Mesenchymal stem cell (in vitro differentiated cells and primary cell): ENCODE measurements at regions not wholly inside any gene's neighbourhood (a gene's known extent, or its start where the extent isn't known, plus 50 kb on each side); places are given as distances from the start of the nearest gene placed in this dataset.

Experiments used
- DNase-seq: peaks from one replicate; pipeline ENCODE4 v3.0.0-alpha.2; 2013
- H2AFZ ChIP-seq: one replicate; pipeline ENCODE4 v1.6.1; 2013; ENCODE audit warnings: low read depth, mild to moderate bottlenecking, control low read depth, inconsistent platforms, low read length, moderate library complexity
- H2AK5ac ChIP-seq: 2 replicates; pipeline ENCODE4 v1.6.1; 2013; ENCODE audit warnings: low read length, moderate library complexity, mild to moderate bottlenecking, inconsistent platforms; ENCODE audit not compliant: severe bottlenecking
- H2BK120ac ChIP-seq: one replicate; pipeline ENCODE4 v1.6.1; 2013; ENCODE audit warnings: low read depth, mild to moderate bottlenecking, inconsistent platforms, low read length, moderate library complexity
- H2BK12ac ChIP-seq, 2 experiments: one replicate each; pipeline ENCODE4 v1.6.1; 2013; ENCODE audit warnings: inconsistent platforms in 2 of 2, low read length in 2 of 2, mild to moderate bottlenecking in 2 of 2, moderate library complexity in 2 of 2, control low read depth in 1 of 2
- H2BK15ac ChIP-seq: one replicate; pipeline ENCODE4 v1.6.1; 2013; ENCODE audit warnings: mild to moderate bottlenecking, low read depth, inconsistent platforms; ENCODE audit not compliant: poor library complexity, severe bottlenecking
- H2BK5ac ChIP-seq: 2 replicates; pipeline ENCODE4 v1.6.1; 2013; ENCODE audit warnings: low read depth, mild to moderate bottlenecking, low read length, control low read depth, inconsistent platforms; ENCODE audit not compliant: poor library complexity, severe bottlenecking
- H3K14ac ChIP-seq, 2 experiments: one replicate each; pipeline ENCODE4 v1.6.1; 2013; ENCODE audit warnings: inconsistent platforms in 2 of 2, low read length in 2 of 2, control low read depth in 1 of 2, mild to moderate bottlenecking in 1 of 2, moderate library complexity in 1 of 2
- H3K18ac ChIP-seq, 2 experiments: one replicate each; pipeline ENCODE4 v1.6.1; 2013; ENCODE audit warnings: inconsistent platforms in 2 of 2, low read length in 2 of 2, control low read depth in 1 of 2, low read depth in 1 of 2, mild to moderate bottlenecking in 1 of 2
- H3K23ac ChIP-seq, 2 experiments: one replicate each; pipeline ENCODE4 v1.6.1; 2013; ENCODE audit warnings: inconsistent platforms in 2 of 2, low read length in 2 of 2, mild to moderate bottlenecking in 2 of 2, moderate library complexity in 2 of 2, control low read depth in 1 of 2
- H3K27ac ChIP-seq: 2 replicates; pipeline ENCODE4 v1.5.1; 2013; ENCODE audit warnings: mild to moderate bottlenecking, moderate library complexity, low read length, control low read depth, inconsistent platforms; ENCODE audit not compliant: poor library complexity, severe bottlenecking
- H3K27me3 ChIP-seq, 2 experiments: 2 replicates each; pipeline versions ENCODE4 v1.6.1 to v1.7.0; 2013; ENCODE audit warnings: low read length in 2 of 2, mild to moderate bottlenecking in 2 of 2, moderate library complexity in 2 of 2, control low read depth in 1 of 2, inconsistent platforms in 1 of 2; ENCODE audit not compliant: control insufficient read depth in 1 of 2, insufficient read depth in 1 of 2
- H3K36me3 ChIP-seq, 2 experiments: 2 replicates each; pipeline versions ENCODE4 v1.6.1 to v1.7.0; 2013; ENCODE audit warnings: low read length in 2 of 2, control low read depth in 1 of 2, inconsistent platforms in 1 of 2, low read depth in 1 of 2, mild to moderate bottlenecking in 1 of 2; ENCODE audit not compliant: insufficient read depth in 2 of 2, control insufficient read depth in 1 of 2
- H3K4ac ChIP-seq, 2 experiments: one replicate each; pipeline ENCODE4 v1.6.1; 2013; ENCODE audit warnings: inconsistent platforms in 2 of 2, low read length in 2 of 2, mild to moderate bottlenecking in 2 of 2, moderate library complexity in 2 of 2, control low read depth in 1 of 2, low read depth in 1 of 2
- H3K4me1 ChIP-seq: 2 replicates; pipeline ENCODE4 v1.6.1; 2013; ENCODE audit warnings: low read depth, low read length, control low read depth; ENCODE audit not compliant: control insufficient read depth, insufficient read depth
- H3K4me2 ChIP-seq: 2 replicates; pipeline ENCODE4 v1.6.1; 2013; ENCODE audit warnings: low read length, mild to moderate bottlenecking, inconsistent platforms; ENCODE audit not compliant: poor library complexity, severe bottlenecking
- H3K4me3 ChIP-seq, 2 experiments: 2 replicates each; pipeline versions ENCODE4 v1.5.1 to v1.7.0; 2013; ENCODE audit warnings: low read length in 2 of 2, mild to moderate bottlenecking in 2 of 2, control low read depth in 1 of 2, low read depth in 1 of 2; ENCODE audit not compliant: insufficient read depth in 1 of 2
- H3K79me1 ChIP-seq: replicated peaks from 2 replicates; pipeline ENCODE4 v1.6.1; 2013; ENCODE audit warnings: mild to moderate bottlenecking, control low read depth, low read length, inconsistent platforms; ENCODE audit not compliant: poor library complexity, severe bottlenecking
- H3K9ac ChIP-seq: 2 replicates; pipeline ENCODE4 v1.7.0; 2013; ENCODE audit warnings: mild to moderate bottlenecking, low read length, moderate library complexity
- H3K9me3 ChIP-seq: 2 replicates; pipeline ENCODE4 v1.7.0; 2013; ENCODE audit warnings: mild to moderate bottlenecking, low read length; ENCODE audit not compliant: control insufficient read depth
- H4K8ac ChIP-seq: one replicate; pipeline ENCODE4 v1.6.1; 2013; ENCODE audit warnings: inconsistent platforms, mild to moderate bottlenecking, low read length, moderate library complexity
- H4K91ac ChIP-seq: one replicate; pipeline ENCODE4 v1.6.1; 2013; ENCODE audit warnings: mild to moderate bottlenecking, low read length, inconsistent platforms
- WGBS: methylation state at CpG from one replicate; pipeline ENCODE4 v1.1.7; 2013; ENCODE audit warnings: mixed read lengths; 5-methylcytosine and 5-hydroxymethylcytosine counted together

- no peak overlapping the region for H4K8ac ChIP-seq
- H4K91ac ChIP-seq, result no peak overlapping the region
Measured at GRCh38 chr2:139007130-139007529, 226.9 kb upstream of the NXPH2 start.

GRCh38 chr2:139000131-139000785 is 220.1 kb upstream of the NXPH2 start:
- Histone ChIP-seq H3K79me1 (no peaks in the 10 kb centered on the region), H3K4ac (no peak overlapping the region), H4K91ac (no peak overlapping the region), H3K27ac (no peak overlapping the region), H2AK5ac (no peak overlapping the region), H2BK15ac (no peak overlapping the region), H3K9ac (no peak overlapping the region), H3K27me3 (no peaks in the 10 kb centered on the region), H3K4me1 (peaks cover 5% of the 10 kb centered on the region), H3K36me3 (no peaks in the 10 kb centered on the region), H2BK120ac (no peak overlapping the region), H3K4me3 (no peak overlapping the region), H3K18ac (no peak overlapping the region), H3K9me3 (no peaks in the 10 kb centered on the region), H4K8ac (no peak overlapping the region), H2BK5ac (no peak overlapping the region), H3K14ac (no peak overlapping the region), H2BK12ac (no peak overlapping the region), H3K23ac (no peak overlapping the region), H3K4me2 (no peak overlapping the region), H2AFZ (no peak overlapping the region)
- no peak for DNase-seq
- 64% methylated on average over 4 of the region's 6 CpGs for WGBS

More at GRCh38 chr2:139007130-139007529, 226.9 kb upstream of the NXPH2 start:
- H3K14ac ChIP-seq, result no peak overlapping the region
- no peaks in the 10 kb centered on the region for H3K36me3 ChIP-seq
- H3K27ac ChIP-seq, result no peak overlapping the region
- H3K4me2 ChIP-seq, result no peak overlapping the region
- H3K23ac ChIP-seq, result no peak overlapping the region
- H2AK5ac ChIP-seq, result no peak overlapping the region
- no peaks in the 10 kb centered on the region for H3K4me1 ChIP-seq
- H2BK12ac ChIP-seq, result no peak overlapping the region
- H2AFZ ChIP-seq, result no peak overlapping the region
- H3K4me3 ChIP-seq, result no peak overlapping the region
- no peak overlapping the region for H2BK5ac ChIP-seq
- H3K79me1 ChIP-seq, result no peaks in the 10 kb centered on the region
- DNase-seq, result no peak
- H3K9me3 ChIP-seq, result no peaks in the 10 kb centered on the region
- H3K18ac ChIP-seq, result no peak overlapping the region
- H2BK15ac ChIP-seq, result no peak overlapping the region
- H3K27me3 ChIP-seq, result no peaks in the 10 kb centered on the region
- no peak overlapping the region for H3K9ac ChIP-seq
- H2BK120ac ChIP-seq, result no peak overlapping the region
- H3K4ac ChIP-seq, result no peak overlapping the region

- H4K8ac ChIP-seq, result no peak overlapping the region
- no peak overlapping the region for H4K91ac ChIP-seq
- peaks cover 5% of the 10 kb centered on the region for H3K4me1 ChIP-seq
- H3K4me3 ChIP-seq, result no peak overlapping the region
- H2BK12ac ChIP-seq, result no peak overlapping the region
- peak; percentile 3 for DNase-seq
- no peak overlapping the region for H2BK15ac ChIP-seq
- H3K4ac ChIP-seq, result no peak overlapping the region
- no peak overlapping the region for H3K14ac ChIP-seq
- no peak overlapping the region for H2BK5ac ChIP-seq
- no peak overlapping the region for H2AFZ ChIP-seq
- H3K23ac ChIP-seq, result no peak overlapping the region
- no peak overlapping the region for H2AK5ac ChIP-seq
- peak overlapping the region; percentile 82 for H3K27ac ChIP-seq
- no peak overlapping the region for H3K4me2 ChIP-seq
- no peaks in the 10 kb centered on the region for H3K79me1 ChIP-seq
- 69% methylated on average over 2 of the region's 3 CpGs for WGBS
- H2BK120ac ChIP-seq, result no peak overlapping the region
- H3K9ac ChIP-seq, result no peak overlapping the region
- H3K27me3 ChIP-seq, result no peaks in the 10 kb centered on the region
- H3K18ac ChIP-seq, result no peak overlapping the region
- no peaks in the 10 kb centered on the region for H3K9me3 ChIP-seq
- H3K36me3 ChIP-seq, result no peaks in the 10 kb centered on the region
Measured at GRCh38 chr2:138997856-138998517, 217.8 kb upstream of the NXPH2 start.

DNA sequence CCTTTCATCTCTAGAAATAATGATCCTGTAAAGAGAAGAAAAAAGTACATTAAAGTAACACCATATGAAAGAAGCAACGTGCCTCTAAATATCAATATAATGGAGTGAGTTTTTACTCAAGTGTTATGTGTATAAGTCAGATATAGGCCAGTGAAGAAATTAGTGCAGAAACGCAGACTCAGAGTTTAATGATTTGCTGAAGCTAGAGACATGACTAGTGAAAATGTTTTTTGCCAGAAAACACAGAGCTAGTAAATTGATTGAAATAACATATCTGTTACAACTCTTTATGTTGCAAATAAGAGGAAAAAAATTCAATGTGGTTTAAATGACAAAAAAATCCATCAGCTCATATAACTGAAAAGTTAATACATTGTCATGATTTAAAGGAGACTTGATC is 217.2 kb upstream of the NXPH2 start:
- no peak overlapping the region for H2BK120ac ChIP-seq
- peaks cover 5% of the 10 kb centered on the region for H3K4me1 ChIP-seq
- H4K91ac ChIP-seq, result no peak overlapping the region
- H3K27ac ChIP-seq, result peak overlapping the region; percentile 82
- H3K23ac ChIP-seq, result no peak overlapping the region
- no peak overlapping the region for H3K9ac ChIP-seq
- no peak overlapping the region for H3K14ac ChIP-seq
- no peaks in the 10 kb centered on the region for H3K36me3 ChIP-seq
- no peaks in the 10 kb centered on the region for H3K79me1 ChIP-seq
- peaks cover 1% of the 10 kb centered on the region for H3K9me3 ChIP-seq
- no peak overlapping the region for H2AK5ac ChIP-seq
- H3K18ac ChIP-seq, result no peak overlapping the region
- no peak overlapping the region for H3K4me2 ChIP-seq
- H2AFZ ChIP-seq, result no peak overlapping the region
- no peak overlapping the region for H2BK5ac ChIP-seq
- no peak overlapping the region for H3K4ac ChIP-seq
- no peak overlapping the region for H4K8ac ChIP-seq
- 100% methylated on average over 2 of the region's 2 CpGs for WGBS
- no peaks in the 10 kb centered on the region for H3K27me3 ChIP-seq
- no peak overlapping the region for H2BK12ac ChIP-seq
- no peak overlapping the region for H3K4me3 ChIP-seq
- no peak overlapping the region for H2BK15ac ChIP-seq
- DNase-seq, result no peak
